C4-2B (cell line): ENCODE measurements at regions not wholly inside any gene's neighbourhood (a gene's known extent, or its start where the extent isn't known, plus 50 kb on each side); places are given as distances from the start of the nearest gene placed in this dataset.
A peak's percentile ranks its signal among the peaks of the same experiment; 100 is the strongest.

Source experiments
- H3K27ac ChIP-seq: fragments of 450-650 bp; 2 replicates; pipeline ENCODE4 v1.5.1; 2017
- CTCF ChIP-seq: fragments of 450-650 bp; conservative IDR thresholded peaks from 2 replicates; pipeline ENCODE4 v1.5.1; 2017; ENCODE audit warnings: mild to moderate bottlenecking
- ZFX ChIP-seq: fragments of 450-650 bp; IDR thresholded peaks from 2 replicates; pipeline ENCODE4 v1.6.1; 2017

GRCh38 chr6:147779624-147780023 lies 271.1 kb downstream of the SAMD5 start:
- TF ChIP-seq CTCF (no peak), ZFX (no peak)
- H3K27ac ChIP-seq: no peak overlapping the region

- no peak overlapping the region for H3K27ac ChIP-seq
- no peak for TF ChIP-seq CTCF
- TF ChIP-seq ZFX: no peak
These were observed 273.8 kb downstream of the SAMD5 start for GRCh38 chr6:147782302-147782701.

- no peak for TF ChIP-seq ZFX
- TF ChIP-seq CTCF: no peak
- no peak overlapping the region for H3K27ac ChIP-seq
These were observed 275.9 kb downstream of the SAMD5 start for GRCh38 chr6:147784371-147784770.

GRCh38 chr6:147787417-147787816 lies 278.9 kb downstream of the SAMD5 start:
- TF ChIP-seq ZFX (no peak), CTCF (peak; percentile 33)
- H3K27ac ChIP-seq: no peak overlapping the region

GRCh38 chr6:147789430-147789947 lies 281.0 kb downstream of the SAMD5 start:
- no peak overlapping the region for H3K27ac ChIP-seq
- no peak for TF ChIP-seq CTCF
- no peak for TF ChIP-seq ZFX

GRCh38 chr6:147793871-147794643 lies 285.6 kb downstream of the SAMD5 start:
- TF ChIP-seq ZFX (no peak), CTCF (no peak)
- no peak overlapping the region for H3K27ac ChIP-seq

- no peak for TF ChIP-seq CTCF
- TF ChIP-seq ZFX: no peak
- H3K27ac ChIP-seq: no peak overlapping the region
These were observed 294.0 kb downstream of the SAMD5 start for GRCh38 chr6:147802459-147802858.
